Panc1 (cell line): ENCODE measurements at regions not wholly inside any gene's neighbourhood (a gene's known extent, or its start where the extent isn't known, plus 50 kb on each side); places are given as distances from the start of the nearest gene placed in this dataset.
"Not testable (repeated sequence)": the region's sequence is repeated elsewhere in the genome, so short reads cannot be mapped to it uniquely, and the experiment has no call there.

Experiments used
- ATAC-seq: fragments of 200-7000 bp; cut with Tn5 transposase; 2 replicates; pipeline ENCODE4 v1.9.1; 2020; ENCODE audit warnings: mild to moderate bottlenecking, moderate library complexity
- BruUV-seq: library from RNA; stranded (reverse); fragments of 400-500 nt; replicated peaks from 2 replicates; lab custom pipeline; 2021; lab: Mats Ljungman, UMichigan
- CTCF ChIA-PET: fragments of 300-600 bp; sonication (Branson Sonifier 250); formaldehyde crosslinking; loops from one replicate; lab custom pipeline; 2022; ENCODE audit warnings: antibody characterized with exemption; lab: Charles Lee
- POLR2A ChIA-PET: fragments of 300-600 bp; sonication (Branson Sonifier 250); formaldehyde crosslinking; loops from one replicate; lab custom pipeline; 2022; ENCODE audit warnings: antibody characterized with exemption; lab: Charles Lee
- DNase-seq: peaks from one replicate; pipeline ENCODE4 v3.0.0-alpha.2; 2010; ENCODE audit warnings: low read depth, low spot score
- H3K27ac ChIP-seq: 2 replicates; pipeline ENCODE4 v1.5.1; 2011; ENCODE audit warnings: mild to moderate bottlenecking, low read length, inconsistent platforms
- H3K27me3 ChIP-seq: fragments of 200-500 bp; sonication (Bioruptor generic); 2 replicates; pipeline ENCODE4 v1.6.0; 2014; ENCODE audit warnings: low read length, inconsistent platforms; ENCODE audit not compliant: control insufficient read depth, insufficient read depth
- H3K36me3 ChIP-seq: fragments of 200-500 bp; sonication (Bioruptor generic); 2 replicates; pipeline ENCODE4 v1.5.1; 2014; ENCODE audit warnings: inconsistent platforms, mild to moderate bottlenecking, low read length, moderate library complexity; ENCODE audit not compliant: control insufficient read depth, insufficient read depth
- H3K4me1 ChIP-seq: 2 replicates; pipeline ENCODE4 v1.5.1; 2011; ENCODE audit warnings: inconsistent platforms, mild to moderate bottlenecking, low read length, moderate library complexity; ENCODE audit not compliant: control insufficient read depth, insufficient read depth
- H3K4me3 ChIP-seq, 2 experiments: 2 replicates each; pipeline ENCODE4 v1.5.1; 2011 to 2012; ENCODE audit warnings: low read depth in 2 of 2, low read length in 2 of 2, mild to moderate bottlenecking in 2 of 2, inconsistent platforms in 1 of 2, moderate library complexity in 1 of 2
- H3K9me3 ChIP-seq: fragments of 200-500 bp; sonication (Bioruptor generic); 2 replicates; pipeline ENCODE4 v1.5.1; 2014; ENCODE audit warnings: low read depth, mild to moderate bottlenecking, inconsistent platforms, low read length, moderate library complexity; ENCODE audit not compliant: control insufficient read depth, insufficient read depth
- POLR2AphosphoS5 ChIP-seq: IDR thresholded peaks from 2 replicates; pipeline ENCODE4 v1.6.1; 2012; ENCODE audit warnings: mild to moderate bottlenecking, low read depth, low read length, moderate library complexity
- SIN3A ChIP-seq: IDR thresholded peaks from 2 replicates; pipeline ENCODE4 v1.6.1; 2012; ENCODE audit warnings: low read depth, mild to moderate bottlenecking, low read length, moderate library complexity, borderline replicate concordance; ENCODE audit not compliant: insufficient read depth
- TCF7L2 ChIP-seq: IDR thresholded peaks from 2 replicates; pipeline ENCODE4 v1.6.1; 2011; ENCODE audit warnings: mild to moderate bottlenecking, low read depth, low read length, inconsistent platforms
- in situ Hi-C: cut with HindIII; loops from 2 replicates; pipeline ENCODE4 v1.10.0; 2016; ENCODE audit warnings: low sequenced_read_pairs, low pct_unique_long_range_greater_than_20kb
- intact Hi-C: fragments of 100-400 bp; cut with micrococcal nuclease; formaldehyde crosslinking; loops from one replicate; pipeline ENCODE4 v1.10.0; 2022; ENCODE audit not compliant: unreplicated experiment
- TF ChIP-seq, protein P1 (sequence below): fragments of 450-650 bp; IDR thresholded peaks from 2 replicates; pipeline ENCODE4 v1.5.1; 2017; ENCODE audit warnings: mild to moderate bottlenecking
- TF ChIP-seq, protein P2 (sequence below), 2 experiments: IDR thresholded peaks; 2 replicates each; pipeline ENCODE4 v1.6.1; 2011 to 2012; ENCODE audit warnings: low read depth in 2 of 2, control low read depth in 1 of 2, low read length in 1 of 2, mild to moderate bottlenecking in 1 of 2, moderate library complexity in 1 of 2; ENCODE audit not compliant: insufficient read depth in 1 of 2

DNA sequence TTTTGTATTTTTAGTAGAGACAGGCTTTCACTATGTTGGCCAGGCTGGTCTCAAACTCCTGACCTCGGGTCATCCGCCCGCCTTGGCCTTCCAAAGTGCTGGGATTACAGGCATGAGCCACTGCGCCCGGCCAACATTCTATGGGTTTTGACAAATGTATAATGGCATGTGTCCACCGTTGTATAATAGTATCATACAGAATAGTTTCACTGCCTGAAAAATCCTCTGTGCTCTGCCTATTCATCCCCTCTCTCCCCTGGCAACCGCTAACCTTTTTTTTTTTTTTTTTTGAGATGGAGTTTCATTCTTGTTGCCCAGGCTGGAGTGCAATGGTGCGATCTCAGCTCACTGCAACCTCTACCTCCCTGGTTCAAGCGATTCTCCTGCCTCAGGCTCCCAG is 67.7 kb downstream of the TMEM270 start:
- H3K4me3 ChIP-seq, BruUV-seq, CTCF ChIA-PET, DNase-seq, H3K27me3 ChIP-seq, H3K4me1 ChIP-seq, H3K36me3 ChIP-seq, H3K9me3 ChIP-seq, in situ Hi-C loops, ATAC-seq, H3K27ac ChIP-seq, intact Hi-C loops, POLR2A ChIA-PET: not testable (repeated sequence)

GRCh38 chr7:73931502-73931901 is 70.5 kb downstream of the TMEM270 start:
- H3K27me3 ChIP-seq, result no peaks in the 10 kb centered on the region
- DNase-seq (no peak), ATAC-seq (no peak)
- H3K36me3 ChIP-seq, result no peaks in the 10 kb centered on the region
- no peaks in the 10 kb centered on the region for H3K4me1 ChIP-seq
- H3K9me3 ChIP-seq, result no peaks in the 10 kb centered on the region
- CTCF ChIA-PET, result no interaction called here
- BruUV-seq, result no TSS peak
- intact Hi-C loops, result no loop called here
- in situ Hi-C loops, result no loop called here
- POLR2A ChIA-PET, result no interaction called here
- TF ChIP-seq SIN3A (no peak), TCF7L2 (no peak), POLR2AphosphoS5 (no peak)
- TF ChIP-seq, protein P1, sequence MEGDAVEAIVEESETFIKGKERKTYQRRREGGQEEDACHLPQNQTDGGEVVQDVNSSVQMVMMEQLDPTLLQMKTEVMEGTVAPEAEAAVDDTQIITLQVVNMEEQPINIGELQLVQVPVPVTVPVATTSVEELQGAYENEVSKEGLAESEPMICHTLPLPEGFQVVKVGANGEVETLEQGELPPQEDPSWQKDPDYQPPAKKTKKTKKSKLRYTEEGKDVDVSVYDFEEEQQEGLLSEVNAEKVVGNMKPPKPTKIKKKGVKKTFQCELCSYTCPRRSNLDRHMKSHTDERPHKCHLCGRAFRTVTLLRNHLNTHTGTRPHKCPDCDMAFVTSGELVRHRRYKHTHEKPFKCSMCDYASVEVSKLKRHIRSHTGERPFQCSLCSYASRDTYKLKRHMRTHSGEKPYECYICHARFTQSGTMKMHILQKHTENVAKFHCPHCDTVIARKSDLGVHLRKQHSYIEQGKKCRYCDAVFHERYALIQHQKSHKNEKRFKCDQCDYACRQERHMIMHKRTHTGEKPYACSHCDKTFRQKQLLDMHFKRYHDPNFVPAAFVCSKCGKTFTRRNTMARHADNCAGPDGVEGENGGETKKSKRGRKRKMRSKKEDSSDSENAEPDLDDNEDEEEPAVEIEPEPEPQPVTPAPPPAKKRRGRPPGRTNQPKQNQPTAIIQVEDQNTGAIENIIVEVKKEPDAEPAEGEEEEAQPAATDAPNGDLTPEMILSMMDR, result no peak
- TF ChIP-seq, protein P2, sequence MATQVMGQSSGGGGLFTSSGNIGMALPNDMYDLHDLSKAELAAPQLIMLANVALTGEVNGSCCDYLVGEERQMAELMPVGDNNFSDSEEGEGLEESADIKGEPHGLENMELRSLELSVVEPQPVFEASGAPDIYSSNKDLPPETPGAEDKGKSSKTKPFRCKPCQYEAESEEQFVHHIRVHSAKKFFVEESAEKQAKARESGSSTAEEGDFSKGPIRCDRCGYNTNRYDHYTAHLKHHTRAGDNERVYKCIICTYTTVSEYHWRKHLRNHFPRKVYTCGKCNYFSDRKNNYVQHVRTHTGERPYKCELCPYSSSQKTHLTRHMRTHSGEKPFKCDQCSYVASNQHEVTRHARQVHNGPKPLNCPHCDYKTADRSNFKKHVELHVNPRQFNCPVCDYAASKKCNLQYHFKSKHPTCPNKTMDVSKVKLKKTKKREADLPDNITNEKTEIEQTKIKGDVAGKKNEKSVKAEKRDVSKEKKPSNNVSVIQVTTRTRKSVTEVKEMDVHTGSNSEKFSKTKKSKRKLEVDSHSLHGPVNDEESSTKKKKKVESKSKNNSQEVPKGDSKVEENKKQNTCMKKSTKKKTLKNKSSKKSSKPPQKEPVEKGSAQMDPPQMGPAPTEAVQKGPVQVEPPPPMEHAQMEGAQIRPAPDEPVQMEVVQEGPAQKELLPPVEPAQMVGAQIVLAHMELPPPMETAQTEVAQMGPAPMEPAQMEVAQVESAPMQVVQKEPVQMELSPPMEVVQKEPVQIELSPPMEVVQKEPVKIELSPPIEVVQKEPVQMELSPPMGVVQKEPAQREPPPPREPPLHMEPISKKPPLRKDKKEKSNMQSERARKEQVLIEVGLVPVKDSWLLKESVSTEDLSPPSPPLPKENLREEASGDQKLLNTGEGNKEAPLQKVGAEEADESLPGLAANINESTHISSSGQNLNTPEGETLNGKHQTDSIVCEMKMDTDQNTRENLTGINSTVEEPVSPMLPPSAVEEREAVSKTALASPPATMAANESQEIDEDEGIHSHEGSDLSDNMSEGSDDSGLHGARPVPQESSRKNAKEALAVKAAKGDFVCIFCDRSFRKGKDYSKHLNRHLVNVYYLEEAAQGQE (IDR thresholded peaks at IDR 0.05; ENCODE audit: insufficient read depth in 1 of 2, low read depth in 2 of 2, low read length in 1 of 2), result no peak
- no peak overlapping the region for H3K27ac ChIP-seq
- no peak overlapping the region for H3K4me3 ChIP-seq

GRCh38 chr7:73932364-73932763 is 71.4 kb downstream of the TMEM270 start:
- Histone ChIP-seq H3K27ac (no peak overlapping the region), H3K27me3 (no peaks in the 10 kb centered on the region), H3K4me3 (no peak overlapping the region), H3K9me3 (no peaks in the 10 kb centered on the region), H3K36me3 (no peaks in the 10 kb centered on the region), H3K4me1 (no peaks in the 10 kb centered on the region)
- ATAC-seq (no peak), DNase-seq (no peak)
- POLR2A ChIA-PET, result no interaction called here
- no peak for TF ChIP-seq TCF7L2
- no peak for TF ChIP-seq POLR2AphosphoS5
- TF ChIP-seq, protein P2 (IDR thresholded peaks at IDR 0.05; ENCODE audit: insufficient read depth in 1 of 2, low read depth in 2 of 2, low read length in 1 of 2), result no peak
- TF ChIP-seq SIN3A, result no peak
- TF ChIP-seq, protein P1, result no peak
- CTCF ChIA-PET, result no interaction called here
- in situ Hi-C loops, result no loop called here
- intact Hi-C loops, result no loop called here
- no TSS peak for BruUV-seq
